Esophagus squamous epithelium (tissue), 5 donors: ENCODE measurements at regions not wholly inside any gene's neighbourhood (a gene's known extent, or its start where the extent isn't known, plus 50 kb on each side); places are given as distances from the start of the nearest gene placed in this dataset.

Experiments used
- DNase-seq: peaks from one replicate; lab custom pipeline; 2025; lab: John Stamatoyannopoulos, UW
- H3K27ac ChIP-seq, 4 donors: fragments of 200-600 bp; sonication (generic); one replicate each; pipeline ENCODE4 v1.5.1; 2016 to 2019; ENCODE audit warnings: mild to moderate bottlenecking in 1 of 4
- H3K27me3 ChIP-seq, 4 donors: fragments of 200-600 bp; sonication (generic); 1 replicate in 3 of 4; 2 replicates in 1 of 4; pipeline versions ENCODE4 v1.5.1 to v1.6.0; 2017 to 2021; ENCODE audit warnings: antibody characterized with exemption in 1 of 4
- H3K36me3 ChIP-seq, 3 donors: fragments of 200-600 bp; sonication (generic); one replicate each; pipeline ENCODE4 v1.5.1; 2016 to 2019
- H3K4me1 ChIP-seq, 3 donors: fragments of 200-600 bp; sonication (generic); one replicate each; pipeline ENCODE4 v1.5.1; 2017 to 2019
- H3K4me3 ChIP-seq, 4 donors: fragments of 200-600 bp; sonication (generic); 1 replicate in 3 of 4; 2 replicates in 1 of 4; pipeline ENCODE4 v1.5.1; 2016 to 2019; ENCODE audit warnings: mild to moderate bottlenecking in 2 of 4, moderate library complexity in 1 of 4
- H3K9me3 ChIP-seq, 3 donors: fragments of 200-600 bp; sonication (generic); one replicate each; pipeline ENCODE4 v1.5.1; 2016 to 2019
- CTCF ChIP-seq, 6 experiments: fragments of 450-650 bp in 4 of 6; fragments of 200-600 bp in 2 of 6; sonication (generic) in 2 of 6; IDR thresholded peaks; one replicate each; pipeline ENCODE4 v1.5.1; 2016 to 2019; ENCODE audit warnings: antibody characterized with exemption in 6 of 6, mild to moderate bottlenecking in 4 of 6, moderate library complexity in 4 of 6
- POLR2A ChIP-seq, 4 donors: fragments of 450-650 bp; IDR thresholded peaks; one replicate each; pipeline ENCODE4 v1.6.1; 2017; ENCODE audit warnings: antibody characterized with exemption in 4 of 4, mild to moderate bottlenecking in 4 of 4, moderate library complexity in 3 of 4
- WGBS, 2 donors: methylation state at CpG; one replicate each; pipeline ENCODE4 v1.1.5; 2018; 5-methylcytosine and 5-hydroxymethylcytosine counted together
- intact Hi-C: fragments of 100-400 bp; cut with DNase I; formaldehyde crosslinking; loops from one replicate; pipeline ENCODE4 v1.15.0; 2022
- donor health status: DM: yes; HTN: yes; CAD: no.

- Histone ChIP-seq H3K9me3 (peaks cover 0 to 1% (median 0%) of the 10 kb centered on the region in 3 donors), H3K4me1 (no peaks in the 10 kb centered on the region), H3K27ac (no peak overlapping the region), H3K27me3 (no peaks in the 10 kb centered on the region), H3K36me3 (no peaks in the 10 kb centered on the region), H3K4me3 (no peak overlapping the region)
- TF ChIP-seq POLR2A (IDR thresholded peaks at IDR 0.05) (no peak), CTCF (IDR thresholded peaks at IDR 0.05) (no peak)
- intact Hi-C loops = no loop called here
- DNase-seq = no peak
- WGBS, 2 donors = 68 to 73% methylated on average over 2 of the region's 2 CpGs
Observed at GRCh38 chr13:68350554-68350953, 1120.4 kb upstream of the PCDH9 start.

- intact Hi-C loops = no loop called here
- 16 to 24% methylated on average over 3 of the region's 3 CpGs for whole genome bisulfite sequencing, 2 donors
- Histone ChIP-seq H3K4me3 (no peak overlapping the region), H3K36me3 (no peaks in the 10 kb centered on the region), H3K4me1 (no peaks in the 10 kb centered on the region), H3K9me3 (peaks cover 0 to 10% (median 5%) of the 10 kb centered on the region in 3 donors), H3K27me3 (no peaks in the 10 kb centered on the region), H3K27ac (no peak overlapping the region)
- no peak for DNase-seq
- TF ChIP-seq POLR2A (IDR thresholded peaks at IDR 0.05) = no peak
- no peak for TF ChIP-seq CTCF (IDR thresholded peaks at IDR 0.05)
Observed at GRCh38 chr13:68347220-68347619, 1117.1 kb upstream of the PCDH9 start.

DNA sequence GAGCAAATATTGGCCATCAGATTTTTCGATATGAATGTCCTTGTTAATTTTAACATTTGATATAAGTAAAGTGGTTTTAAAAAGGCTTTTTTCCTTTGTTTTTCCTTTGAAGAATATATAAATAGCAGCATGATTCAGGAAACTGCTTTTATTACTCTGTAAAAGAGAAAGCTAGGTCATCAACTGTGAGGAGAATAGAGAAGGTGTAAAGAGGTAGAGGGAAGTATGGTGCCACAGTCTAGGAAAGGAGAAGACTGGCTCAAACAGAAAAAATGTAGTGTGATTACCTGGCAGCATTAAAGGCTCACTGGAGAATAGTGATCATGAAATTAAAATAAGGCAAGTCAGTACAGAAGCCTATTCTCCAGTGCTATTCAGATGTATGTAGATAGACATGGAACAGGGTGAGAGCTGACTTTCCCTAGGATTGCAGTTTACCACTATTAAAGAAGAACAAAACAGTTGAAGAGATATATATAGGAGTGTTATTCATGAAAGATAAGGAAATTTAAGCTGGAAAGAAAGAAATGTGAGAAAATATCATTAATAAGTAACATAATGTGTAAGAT lies 1115.9 kb upstream of the PCDH9 start:
- no peak overlapping the region for H3K4me3 ChIP-seq
- 50 to 70% methylated on average over 1 of the region's 1 CpG for WGBS, 2 donors
- intact Hi-C loops = no loop called here

DNA sequence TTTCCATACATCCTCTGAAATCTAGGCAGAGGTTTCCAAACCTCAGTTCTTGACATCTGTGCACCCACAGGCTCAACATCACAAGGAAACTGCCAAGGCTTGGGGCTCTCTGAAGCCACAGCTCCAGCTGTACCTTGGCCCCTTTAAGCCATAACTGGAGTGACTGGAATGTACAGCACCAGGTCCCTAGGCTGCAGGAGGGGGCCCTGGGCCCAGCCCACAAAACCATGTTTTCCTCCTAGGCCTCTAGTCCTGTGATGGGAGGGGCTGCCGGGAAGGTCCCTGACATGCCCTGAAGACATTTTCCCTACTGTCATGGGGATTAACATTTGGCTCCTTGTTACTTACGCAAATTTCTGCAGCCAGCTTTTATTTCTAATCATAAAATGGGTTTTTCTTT lies 1093.0 kb upstream of the PCDH9 start:
- TF ChIP-seq CTCF (IDR thresholded peaks at IDR 0.05) (no peak), POLR2A (IDR thresholded peaks at IDR 0.05) (no peak)
- peaks cover 0 to 38% (median 12%) of the 10 kb centered on the region in 3 donors for H3K9me3 ChIP-seq
- H3K27me3 ChIP-seq = no peaks in the 10 kb centered on the region
- intact Hi-C loops = no loop called here
- H3K4me3 ChIP-seq = no peak overlapping the region
- no peak overlapping the region for H3K27ac ChIP-seq
- no peaks in the 10 kb centered on the region for H3K36me3 ChIP-seq
- H3K4me1 ChIP-seq = no peaks in the 10 kb centered on the region
- DNase-seq = no peak
- 49 to 76% methylated on average over 2 of the region's 2 CpGs for WGBS, 2 donors

More for the DNA sequence above, 1115.9 kb upstream of the PCDH9 start:
- Histone ChIP-seq H3K9me3 (peaks cover 0 to 10% (median 9%) of the 10 kb centered on the region in 3 donors), H3K4me1 (no peaks in the 10 kb centered on the region), H3K36me3 (no peaks in the 10 kb centered on the region), H3K27me3 (no peaks in the 10 kb centered on the region), H3K27ac (no peak overlapping the region)
- TF ChIP-seq CTCF (IDR thresholded peaks at IDR 0.05) (no peak), POLR2A (IDR thresholded peaks at IDR 0.05) (no peak)
- no peak for DNase-seq

GRCh38 chr13:68319384-68319783 lies 1089.2 kb upstream of the PCDH9 start:
- no peaks in the 10 kb centered on the region for H3K27me3 ChIP-seq
- no peaks in the 10 kb centered on the region for H3K36me3 ChIP-seq
- no peaks in the 10 kb centered on the region for H3K4me1 ChIP-seq
- H3K27ac ChIP-seq = no peak overlapping the region
- TF ChIP-seq POLR2A (IDR thresholded peaks at IDR 0.05) (no peak), CTCF (IDR thresholded peaks at IDR 0.05) (no peak)
- H3K4me3 ChIP-seq = no peak overlapping the region
- 65 to 74% methylated on average over 2 of the region's 2 CpGs for WGBS, 2 donors
- DNase-seq = no peak
- intact Hi-C loops = no loop called here
- H3K9me3 ChIP-seq = peaks cover 0 to 35% (median 12%) of the 10 kb centered on the region in 3 donors
